H1 (cell line): ENCODE measurements at regions not wholly inside any gene's neighbourhood (a gene's known extent, or its start where the extent isn't known, plus 50 kb on each side); places are given as distances from the start of the nearest gene placed in this dataset.

Experiments
- CTCF ChIA-PET: fragments of 300-600 bp; sonication (Branson Sonifier 250); formaldehyde crosslinking; loops from one replicate; lab custom pipeline; 2021; ENCODE audit not compliant: partially characterized antibody; lab: Charles Lee
- POLR2A ChIA-PET: fragments of 300-600 bp; sonication (Branson Sonifier 250); formaldehyde crosslinking; loops from one replicate; lab custom pipeline; 2021; ENCODE audit warnings: inconsistent platforms; ENCODE audit not compliant: partially characterized antibody; lab: Charles Lee
- DNase-seq, 2 experiments: peaks; one replicate each; pipeline versions ENCODE4 v3.0.0 to v3.0.0-alpha.2; 2010 to 2022; ENCODE audit warnings: low spot score in 2 of 2, low read depth in 1 of 2, mixed read lengths in 1 of 2
- FAIRE-seq: peaks from 2 replicates; lab custom pipeline; 2011; peaks lifted over from hg19 to GRCh38; lab: Jason Lieb, UNC
- H2AFZ ChIP-seq: 2 replicates; pipeline ENCODE4 v1.8.1; 2012; ENCODE audit warnings: low read length, inconsistent platforms
- H2AK5ac ChIP-seq: 2 replicates; pipeline ENCODE4 v1.6.1; 2013; ENCODE audit warnings: low read depth, low read length
- H2BK120ac ChIP-seq: replicated peaks from 2 replicates; pipeline ENCODE3; 2013; ENCODE audit warnings: low read depth, low read length, inconsistent platforms
- H2BK12ac ChIP-seq: 2 replicates; pipeline ENCODE4 v1.6.1; 2013; ENCODE audit warnings: low read depth, low read length
- H2BK15ac ChIP-seq: 2 replicates; pipeline ENCODE4 v1.6.1; 2013; ENCODE audit warnings: low read length
- H2BK20ac ChIP-seq: 2 replicates; pipeline ENCODE4 v1.6.1; 2013; ENCODE audit warnings: low read length
- H2BK5ac ChIP-seq: 2 replicates; pipeline ENCODE4 v1.6.1; 2013; ENCODE audit warnings: low read depth, low read length
- H3K14ac ChIP-seq: 2 replicates; pipeline ENCODE4 v1.6.1; 2013; ENCODE audit warnings: inconsistent platforms; ENCODE audit not compliant: insufficient read length
- H3K18ac ChIP-seq: 2 replicates; pipeline ENCODE4 v1.6.1; 2013; ENCODE audit warnings: low read length; ENCODE audit errors: extremely low read depth
- H3K23ac ChIP-seq: 2 replicates; pipeline ENCODE4 v1.6.1; 2013; ENCODE audit warnings: inconsistent platforms; ENCODE audit not compliant: insufficient read length
- H3K23me2 ChIP-seq: 2 replicates; pipeline ENCODE4 v1.6.1; 2013; ENCODE audit warnings: low read depth, low read length
- H3K27ac ChIP-seq: 2 replicates; pipeline ENCODE4 v1.6.1; 2011; ENCODE audit warnings: low read depth, low read length, inconsistent platforms
- H3K27me3 ChIP-seq, 4 experiments: replicated peaks in 1 of 4; 1 replicate in 1 of 4; 2 replicates in 3 of 4; pipeline versions ENCODE4 v1.6.1 to v1.8.1; 2011 to 2013; ENCODE audit warnings: low read length in 3 of 4, mild to moderate bottlenecking in 3 of 4, inconsistent platforms in 2 of 4, mixed read lengths in 2 of 4, moderate library complexity in 1 of 4; ENCODE audit not compliant: control insufficient read depth in 3 of 4, insufficient read depth in 3 of 4; ENCODE audit errors: extremely low read depth in 1 of 4
- H3K36me3 ChIP-seq, 4 experiments: 2 replicates each; pipeline versions ENCODE4 v1.6.1 to v1.8.1; 2011 to 2013; ENCODE audit warnings: mild to moderate bottlenecking in 4 of 4, low read length in 3 of 4, moderate library complexity in 2 of 4, control low read depth in 1 of 4, inconsistent platforms in 1 of 4; ENCODE audit not compliant: insufficient read depth in 4 of 4, control insufficient read depth in 2 of 4
- H3K4ac ChIP-seq: replicated peaks from 2 replicates; pipeline ENCODE3; 2013; ENCODE audit warnings: low read length, low read depth, mixed read lengths, inconsistent platforms; ENCODE audit not compliant: insufficient read length
- H3K4me1 ChIP-seq, 4 experiments: replicated peaks in 1 of 4; 1 replicate in 1 of 4; 2 replicates in 3 of 4; pipeline versions ENCODE4 v1.6.1 to v1.8.1; 2011 to 2013; ENCODE audit warnings: low read length in 3 of 4, inconsistent platforms in 2 of 4, mixed read lengths in 1 of 4; ENCODE audit not compliant: insufficient read depth in 4 of 4, control insufficient read depth in 3 of 4
- H3K4me2 ChIP-seq, 2 experiments: 2 replicates each; pipeline versions ENCODE4 v1.6.1 to v1.8.1; 2011 to 2013; ENCODE audit warnings: low read depth in 2 of 2, low read length in 2 of 2, control low read depth in 1 of 2, inconsistent platforms in 1 of 2, mild to moderate bottlenecking in 1 of 2; ENCODE audit not compliant: insufficient read depth in 1 of 2
- H3K4me3 ChIP-seq, 4 experiments: fragments of 200-600, 300-600 bp in 1 of 4; sonication (generic), shearing (Covaris generic), sonication (Bioruptor Twin) in 1 of 4; 2 replicates each; pipeline versions ENCODE4 v1.5.1 to v1.8.1; 2011 to 2016; ENCODE audit warnings: low read length in 4 of 4, low read depth in 3 of 4, control low read depth in 2 of 4, inconsistent platforms in 2 of 4, mild to moderate bottlenecking in 2 of 4, mixed read lengths in 1 of 4, moderate library complexity in 1 of 4; ENCODE audit not compliant: insufficient read depth in 2 of 4; ENCODE audit errors: extremely low read depth in 1 of 4
- H3K56ac ChIP-seq: replicated peaks from 2 replicates; pipeline ENCODE3; 2013; ENCODE audit warnings: low read depth, mild to moderate bottlenecking, mixed read lengths, low read length, inconsistent platforms; ENCODE audit not compliant: insufficient read length
- H3K79me1 ChIP-seq: 2 replicates; pipeline ENCODE4 v1.6.1; 2013; ENCODE audit warnings: low read depth, low read length, control low read depth
- H3K79me2 ChIP-seq, 2 experiments: 2 replicates each; pipeline versions ENCODE4 v1.6.1 to v1.8.1; 2012 to 2013; ENCODE audit warnings: low read length in 2 of 2, mild to moderate bottlenecking in 2 of 2, inconsistent platforms in 1 of 2; ENCODE audit not compliant: insufficient read depth in 2 of 2, control insufficient read depth in 1 of 2
- H3K9ac ChIP-seq, 4 experiments: replicated peaks in 1 of 4; 1 replicate in 1 of 4; 2 replicates in 3 of 4; pipeline versions ENCODE4 v1.6.1 to v1.8.1; 2011 to 2013; ENCODE audit warnings: low read depth in 3 of 4, low read length in 3 of 4, control low read depth in 2 of 4, mild to moderate bottlenecking in 2 of 4, moderate library complexity in 2 of 4, inconsistent platforms in 1 of 4; ENCODE audit errors: extremely low read depth in 1 of 4
- H3K9me3 ChIP-seq, 2 experiments: 2 replicates each; pipeline versions ENCODE4 v1.6.1 to v1.8.1; 2012 to 2013; ENCODE audit warnings: mild to moderate bottlenecking in 2 of 2, moderate library complexity in 2 of 2, control low read depth in 1 of 2, inconsistent platforms in 1 of 2, low read depth in 1 of 2, low read length in 1 of 2, mixed read lengths in 1 of 2; ENCODE audit not compliant: insufficient read depth in 2 of 2
- H4K20me1 ChIP-seq, 2 experiments: replicated peaks in 1 of 2; 2 replicates each; pipeline versions ENCODE3 to v1.8.1; 2011 to 2013; ENCODE audit warnings: inconsistent platforms in 2 of 2, low read length in 2 of 2, mild to moderate bottlenecking in 1 of 2; ENCODE audit not compliant: insufficient read depth in 2 of 2, control insufficient read depth in 1 of 2
- H4K5ac ChIP-seq: 2 replicates; pipeline ENCODE4 v1.6.1; 2013; ENCODE audit warnings: low read length, low read depth, mixed read lengths, inconsistent platforms; ENCODE audit not compliant: insufficient read length
- H4K8ac ChIP-seq: 2 replicates; pipeline ENCODE4 v1.8.0; 2013; ENCODE audit warnings: mild to moderate bottlenecking, moderate library complexity, low read length, inconsistent platforms; ENCODE audit not compliant: insufficient read depth; ENCODE audit errors: extremely low read depth
- H4K91ac ChIP-seq: replicated peaks from 2 replicates; pipeline ENCODE3; 2013; ENCODE audit warnings: low read length, mixed read lengths, inconsistent platforms; ENCODE audit not compliant: insufficient read length
- HDAC6 ChIP-seq: IDR thresholded peaks from one replicate; pipeline ENCODE4 v1.7.1; 2012; ENCODE audit warnings: low read depth, mild to moderate bottlenecking, inconsistent platforms, low read length, moderate library complexity
- TAF7 ChIP-seq: optimal IDR thresholded peaks from 2 replicates; pipeline ENCODE3; 2011; ENCODE audit warnings: low read depth, mild to moderate bottlenecking, inconsistent platforms, low read length, moderate library complexity, borderline replicate concordance
- WGBS, 2 experiments: shearing (Covaris generic) in 1 of 2; methylation state at CpG; one replicate each; pipeline versions ENCODE4 v1.1.6 to v1.1.7; 2013 to 2015; ENCODE audit warnings: low lambda C conversion rate in 2 of 2, mixed read lengths in 2 of 2, inconsistent platforms in 1 of 2, low coverage in 1 of 2, missing lambda C conversion rate in 1 of 2; ENCODE audit not compliant: insufficient replicate concordance in 2 of 2, insufficient coverage in 1 of 2, insufficient read length in 1 of 2; ENCODE audit errors: extremely low coverage in 1 of 2, missing lambda C conversion rate in 1 of 2; 5-methylcytosine and 5-hydroxymethylcytosine counted together

DNA sequence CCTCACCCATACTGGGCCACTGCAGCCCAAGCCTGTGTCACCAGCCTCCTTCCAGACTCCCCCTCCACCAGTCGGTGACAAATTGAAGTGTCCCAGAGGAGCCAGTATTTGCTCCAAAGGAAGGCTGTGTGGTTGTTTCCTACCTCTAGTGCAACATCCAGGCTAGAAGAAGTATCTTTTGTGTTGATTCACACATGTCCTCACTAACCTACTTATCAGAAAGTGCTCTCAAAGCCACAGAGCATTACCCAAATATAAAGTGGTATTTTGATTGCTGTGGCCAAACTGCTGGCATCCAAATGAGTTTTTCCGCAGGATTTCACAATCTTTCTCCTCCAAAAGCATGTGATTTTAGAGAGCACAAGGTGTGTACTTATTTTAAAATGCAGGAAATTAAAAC is 134.8 kb downstream of the CUL2 start:
- TF ChIP-seq TAF7 (no peak), HDAC6 (no peak)
- ChIA-PET CTCF (interaction anchor here (0.7 to 1.7 kb wide), 3 partner anchors 18 to 271 kb away, joined by 3 to 6 read pairs (median 4); no protein-coding TSS in a partner anchor), POLR2A (no interaction called here)
- no peaks in the 10 kb centered on the region for H3K36me3 ChIP-seq
- no peak overlapping the region for H3K56ac ChIP-seq
- no peak overlapping the region for H2BK120ac ChIP-seq
- no peak overlapping the region for H3K4ac ChIP-seq
- no peak overlapping the region for H2BK20ac ChIP-seq
- WGBS, 2 experiments, result 87% methylated on average over 2 of the region's 2 CpGs; no CpG with 5 or more reads in 1 of the 2 experiments
- H4K5ac ChIP-seq, result no peak overlapping the region
- H4K20me1 ChIP-seq, result no peaks in the 10 kb centered on the region
- no peak overlapping the region for H3K9ac ChIP-seq
- H3K9me3 ChIP-seq, result no peaks in the 10 kb centered on the region
- H3K79me2 ChIP-seq, result no peaks in the 10 kb centered on the region
- H3K27me3 ChIP-seq, result no peaks in the 10 kb centered on the region
- no peak overlapping the region for H3K18ac ChIP-seq
- H3K4me1 ChIP-seq, result no peaks in the 10 kb centered on the region
- H4K91ac ChIP-seq, result no peak overlapping the region
- no peak overlapping the region; the same call in 1 of the 2 replicates for H2AFZ ChIP-seq
- H2AK5ac ChIP-seq, result no peak overlapping the region
- no peak overlapping the region for H3K14ac ChIP-seq
- no peak overlapping the region for H3K4me3 ChIP-seq
- no peak for FAIRE-seq
- no peak overlapping the region for H3K4me2 ChIP-seq
- H4K8ac ChIP-seq, result no peak overlapping the region
- H2BK15ac ChIP-seq, result no peak overlapping the region
- no peak overlapping the region for H2BK12ac ChIP-seq
- H3K27ac ChIP-seq, result no peak overlapping the region
- H2BK5ac ChIP-seq, result no peak overlapping the region
- DNase-seq, result no peak
- no peaks in the 10 kb centered on the region for H3K79me1 ChIP-seq
- H3K23ac ChIP-seq, result no peak overlapping the region
- H3K23me2 ChIP-seq, result no peaks in the 10 kb centered on the region
